ENCODE measurements at regions not wholly inside any gene's neighbourhood (a gene's known extent, or its start where the extent isn't known, plus 50 kb on each side); places are given as distances from the start of the nearest gene placed in this dataset.

GRCh38 chrY:17398336-17399072 is 481.5 kb downstream of the CDY2B start:
- ChIA-PET POLR2A (no interaction called here), CTCF (no interaction called here)
- no peak for DNase-seq (ENCODE audit: low read depth)
- TF ChIP-seq CTCF (IDR thresholded peaks at IDR 0.05; ENCODE audit: insufficient read depth, low read depth, low read length): no peak
- H3K36me3 ChIP-seq (ENCODE audit: control insufficient read depth, insufficient read depth, low read length): no peaks in the 10 kb centered on the region
- no peaks in the 10 kb centered on the region for H3K27me3 ChIP-seq (ENCODE audit: control insufficient read depth, insufficient read depth, low read length)
- no peak overlapping the region for H3K4me3 ChIP-seq (ENCODE audit: low read depth, low read length)

GRCh38 chrY:17397659-17398058 is 482.4 kb downstream of the CDY2B start:
- Histone ChIP-seq H3K36me3 (ENCODE audit: control insufficient read depth, insufficient read depth, low read length) (no peaks in the 10 kb centered on the region), H3K4me3 (ENCODE audit: low read depth, low read length) (no peak overlapping the region), H3K27me3 (ENCODE audit: control insufficient read depth, insufficient read depth, low read length) (no peaks in the 10 kb centered on the region)
- no peak for TF ChIP-seq CTCF (IDR thresholded peaks at IDR 0.05; ENCODE audit: insufficient read depth, low read depth, low read length)
- no peak for DNase-seq (ENCODE audit: low read depth)
- ChIA-PET CTCF (no interaction called here), POLR2A (no interaction called here)

DNA sequence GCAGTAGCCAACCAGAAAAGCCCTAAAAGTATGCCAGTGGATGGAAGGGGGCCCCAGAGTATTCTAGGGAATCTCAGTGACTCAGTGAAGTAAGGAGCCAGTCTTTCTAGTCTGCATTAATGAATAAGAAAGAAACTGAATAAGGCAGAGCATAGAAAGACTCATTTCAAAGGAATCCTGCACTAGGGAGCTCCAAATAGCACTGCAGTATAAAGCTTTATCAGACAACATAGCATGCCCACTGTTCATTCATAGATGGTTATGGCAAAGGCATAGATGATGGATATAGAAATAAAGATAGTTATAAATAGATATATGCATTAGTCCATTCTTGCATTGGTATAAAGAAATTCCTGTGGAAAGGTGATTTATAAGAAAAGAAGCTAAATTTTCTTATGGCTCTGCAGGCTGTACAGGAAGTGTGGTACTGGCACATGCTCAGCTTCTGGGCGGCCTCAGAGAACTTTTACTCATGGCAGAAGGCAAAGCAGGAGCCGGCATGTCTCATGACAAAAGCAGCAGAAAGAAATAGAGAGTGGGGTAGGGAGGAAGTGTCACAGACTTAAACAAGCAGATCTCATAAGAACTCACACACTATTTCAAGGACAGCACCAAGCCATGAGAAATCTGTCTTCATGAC is 498.5 kb downstream of the CDY2B start:
- H3K27me3 ChIP-seq (ENCODE audit: control insufficient read depth, insufficient read depth, low read length): no peaks in the 10 kb centered on the region
- ChIA-PET CTCF (no interaction called here), POLR2A (no interaction called here)
- no peak for TF ChIP-seq CTCF (IDR thresholded peaks at IDR 0.05; ENCODE audit: insufficient read depth, low read depth, low read length)
- H3K4me3 ChIP-seq (ENCODE audit: low read depth, low read length): no peak overlapping the region
- no peaks in the 10 kb centered on the region for H3K36me3 ChIP-seq (ENCODE audit: control insufficient read depth, insufficient read depth, low read length)
- no peak for DNase-seq (ENCODE audit: low read depth)

- H3K4me3 ChIP-seq (ENCODE audit: low read depth, low read length): no peak overlapping the region
- POLR2A ChIA-PET: no interaction called here
- no peaks in the 10 kb centered on the region for H3K27me3 ChIP-seq (ENCODE audit: control insufficient read depth, insufficient read depth, low read length)
- H3K36me3 ChIP-seq (ENCODE audit: control insufficient read depth, insufficient read depth, low read length): no peaks in the 10 kb centered on the region
- no peak for TF ChIP-seq CTCF (IDR thresholded peaks at IDR 0.05; ENCODE audit: insufficient read depth, low read depth, low read length)
- DNase-seq (ENCODE audit: low read depth): no peak
- CTCF ChIA-PET: no interaction called here
Observed at GRCh38 chrY:17378326-17378725, 501.7 kb downstream of the CDY2B start.

- DNase-seq (ENCODE audit: low read depth): no peak
- no peaks in the 10 kb centered on the region for H3K27me3 ChIP-seq (ENCODE audit: control insufficient read depth, insufficient read depth, low read length)
- H3K4me3 ChIP-seq (ENCODE audit: low read depth, low read length): no peak overlapping the region
- POLR2A ChIA-PET: no interaction called here
- no peaks in the 10 kb centered on the region for H3K36me3 ChIP-seq (ENCODE audit: control insufficient read depth, insufficient read depth, low read length)
- TF ChIP-seq CTCF (IDR thresholded peaks at IDR 0.05; ENCODE audit: insufficient read depth, low read depth, low read length): no peak
- CTCF ChIA-PET: no interaction called here
Observed at GRCh38 chrY:17368413-17368812, 511.6 kb downstream of the CDY2B start.

All from BJ (cell line).